ENCODE measurements at regions not wholly inside any gene's neighbourhood (a gene's known extent, or its start where the extent isn't known, plus 50 kb on each side); places are given as distances from the start of the nearest gene placed in this dataset.

GRCh38 chr15:35210370-35210769 is 125.3 kb upstream of the NANOGP8 start:
- Histone ChIP-seq H3K36me3 (no peaks in the 10 kb centered on the region), H3K4me1 (no peaks in the 10 kb centered on the region), H3K9me3 (no peaks in the 10 kb centered on the region), H3K4me3 (replicated peaks in 1 of 3) (no peak overlapping the region), H3K27me3 (no peaks in the 10 kb centered on the region), H3K27ac (no peak overlapping the region)
- no peak for TF ChIP-seq CTCF (IDR thresholded peaks at IDR 0.05)
- no peak for DNase-seq
- 48 to 49% methylated on average over 2 of the region's 2 CpGs for WGBS, 2 donors
- intact Hi-C loops (cut with DNase I) = no loop called here

DNA sequence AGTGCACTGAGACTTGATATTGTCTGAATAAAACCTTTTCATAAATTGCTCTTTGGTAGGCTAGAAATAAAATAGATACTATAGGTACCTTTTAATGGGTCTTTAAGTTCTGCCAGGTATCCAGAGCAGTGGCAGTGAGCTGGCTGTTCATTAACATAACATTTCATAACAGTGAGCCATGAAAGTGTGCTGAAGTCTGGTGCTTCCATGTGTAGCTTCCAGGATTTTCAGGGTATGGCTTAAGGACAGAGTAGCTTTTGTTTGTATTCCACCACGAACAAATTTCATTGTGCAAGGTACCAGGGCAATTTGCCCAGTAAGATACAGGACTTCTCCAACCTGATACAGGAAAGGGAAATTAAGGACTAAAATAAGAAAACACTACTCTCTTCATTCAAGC is 124.7 kb upstream of the NANOGP8 start:
- Histone ChIP-seq H3K9me3 (no peaks in the 10 kb centered on the region), H3K27me3 (no peaks in the 10 kb centered on the region), H3K4me1 (no peaks in the 10 kb centered on the region), H3K27ac (no peak overlapping the region), H3K36me3 (no peaks in the 10 kb centered on the region), H3K4me3 (replicated peaks in 1 of 3) (no peak overlapping the region)
- intact Hi-C loops (cut with DNase I) = no loop called here
- TF ChIP-seq POLR2A (IDR thresholded peaks at IDR 0.05) (no peak), CTCF (IDR thresholded peaks at IDR 0.05) (no peak)
- DNase-seq = no peak
- WGBS, 2 donors = 13 to 24% methylated on average over 1 of the region's 1 CpG

- Histone ChIP-seq H3K27ac (no peak overlapping the region), H3K9me3 (no peaks in the 10 kb centered on the region), H3K4me1 (no peaks in the 10 kb centered on the region), H3K36me3 (no peaks in the 10 kb centered on the region), H3K4me3 (replicated peaks in 1 of 3) (no peak overlapping the region), H3K27me3 (no peaks in the 10 kb centered on the region)
- TF ChIP-seq CTCF (IDR thresholded peaks at IDR 0.05) (no peak), POLR2A (IDR thresholded peaks at IDR 0.05) (no peak)
- no peak for DNase-seq
- intact Hi-C loops (cut with DNase I) = no loop called here
- WGBS, 2 donors = 86 to 91% methylated on average over 3 of the region's 3 CpGs
Observed at GRCh38 chr15:35208353-35208752, 123.3 kb upstream of the NANOGP8 start.

DNA sequence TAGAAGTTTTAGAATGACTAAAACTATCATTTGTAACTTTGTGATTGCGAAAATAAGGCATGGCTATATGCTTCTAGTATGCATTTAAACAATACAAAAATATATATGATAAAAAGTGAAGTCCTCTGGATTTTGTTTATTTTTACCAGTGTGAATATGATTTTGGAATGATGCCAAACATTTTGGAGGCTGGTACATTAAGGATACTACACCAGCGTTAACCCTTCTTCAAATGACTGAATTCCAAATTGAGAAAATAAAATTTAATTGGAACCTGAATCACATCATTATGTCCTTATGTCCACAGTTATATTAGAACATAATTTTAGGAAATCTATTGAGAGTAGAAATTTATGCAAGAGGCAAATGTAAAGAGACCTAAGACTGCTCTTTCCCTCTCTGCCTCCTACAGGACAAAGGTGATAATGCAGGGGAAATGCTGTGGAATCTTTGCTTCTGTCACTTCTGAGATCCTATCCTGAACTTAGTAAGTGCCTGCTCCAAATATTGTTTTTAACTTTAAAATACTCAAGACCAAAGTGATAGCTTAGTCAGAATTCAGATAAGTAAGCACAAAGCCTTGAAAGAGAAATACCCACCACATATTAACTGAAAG is 121.1 kb upstream of the NANOGP8 start:
- H3K27me3 ChIP-seq = no peaks in the 10 kb centered on the region
- H3K4me3 ChIP-seq (replicated peaks in 1 of 3) = no peak overlapping the region
- TF ChIP-seq CTCF (IDR thresholded peaks at IDR 0.05) = peak in 1 of 6 experiments; percentile 13
- TF ChIP-seq POLR2A (IDR thresholded peaks at IDR 0.05) = no peak
- intact Hi-C loops (cut with DNase I) = no loop called here
- WGBS, 2 donors = 93 to 94% methylated on average over 2 of the region's 2 CpGs
- H3K27ac ChIP-seq = no peak overlapping the region
- no peaks in the 10 kb centered on the region for H3K9me3 ChIP-seq
- no peak for DNase-seq
- H3K36me3 ChIP-seq = no peaks in the 10 kb centered on the region
- H3K4me1 ChIP-seq = no peaks in the 10 kb centered on the region

DNA sequence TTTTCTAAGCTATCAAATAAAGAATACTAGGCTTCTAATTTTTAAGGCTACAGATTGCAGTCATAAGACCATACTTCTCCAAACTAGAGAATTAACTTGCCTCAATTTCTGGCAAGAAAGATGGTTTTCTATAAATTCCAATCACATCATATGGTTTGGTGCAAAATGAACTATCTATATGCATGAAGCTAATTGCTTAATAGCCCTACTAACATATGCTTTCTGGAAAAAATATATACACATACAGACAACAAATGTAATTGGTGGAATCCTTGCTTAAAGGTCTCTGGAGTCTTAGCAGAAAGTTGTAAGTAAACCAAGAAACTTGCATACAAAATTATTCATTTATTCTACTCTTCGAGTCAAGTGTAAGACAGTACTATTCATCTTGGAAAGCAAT is 113.1 kb upstream of the NANOGP8 start:
- TF ChIP-seq CTCF (IDR thresholded peaks at IDR 0.05) (no peak), POLR2A (IDR thresholded peaks at IDR 0.05) (no peak)
- Histone ChIP-seq H3K4me3 (replicated peaks in 1 of 3) (no peak overlapping the region), H3K36me3 (no peaks in the 10 kb centered on the region), H3K4me1 (no peaks in the 10 kb centered on the region), H3K27me3 (no peaks in the 10 kb centered on the region), H3K9me3 (no peaks in the 10 kb centered on the region), H3K27ac (no peak overlapping the region)
- 96 to 97% methylated on average over 1 of the region's 1 CpG for WGBS, 2 donors
- intact Hi-C loops (cut with DNase I) = no loop called here
- no peak for DNase-seq

All from thyroid gland (tissue), 4 donors.